ENCODE measurements at regions not wholly inside any gene's neighbourhood (a gene's known extent, or its start where the extent isn't known, plus 50 kb on each side); places are given as distances from the start of the nearest gene placed in this dataset.

DNA sequence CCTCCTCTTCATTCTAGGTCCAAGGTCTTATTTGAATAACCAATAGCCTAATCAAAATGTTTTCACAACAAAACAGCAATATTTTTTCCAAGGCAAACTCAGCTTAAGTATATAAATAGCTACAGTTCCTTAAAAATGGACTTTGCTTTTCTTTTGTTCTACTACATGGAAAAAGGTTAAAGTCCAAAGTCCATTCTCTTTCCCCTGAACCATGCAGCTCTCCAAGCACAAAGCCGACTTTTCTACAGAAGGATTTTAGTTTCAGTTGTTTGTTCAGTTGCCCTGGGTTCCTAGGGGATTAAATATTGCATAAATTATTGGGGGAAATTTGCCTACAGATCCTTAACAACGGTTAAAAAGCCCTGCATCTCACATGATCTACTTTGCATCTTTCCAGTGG lies 677.0 kb upstream of the KLF4 start:
- Histone ChIP-seq H4K8ac (replicated peaks; ENCODE audit: insufficient read length, low read depth, low read length) (no peak overlapping the region), H2AFZ (ENCODE audit: low read length) (no peak overlapping the region), H2BK5ac (ENCODE audit: insufficient read length, low read length) (no peak overlapping the region), H3K56ac (ENCODE audit: insufficient read length, low read depth, low read length) (no peak overlapping the region), H3K14ac (ENCODE audit: insufficient read depth, low read length) (no peak overlapping the region), H3K27me3 (ENCODE audit: insufficient read depth, low read length) (no peaks in the 10 kb centered on the region), H3T11ph (ENCODE audit: low read length) (no peak overlapping the region), H3K4me1 (ENCODE audit: insufficient read depth, low read length) (no peaks in the 10 kb centered on the region), H3K9ac (ENCODE audit: extremely low read depth, insufficient read length, low read length) (no peak overlapping the region), H2BK12ac (ENCODE audit: insufficient read length, low read depth, low read length) (no peak overlapping the region), H3K4me2 (ENCODE audit: insufficient read depth, insufficient read length, low read length) (no peak overlapping the region), H4K20me1 (ENCODE audit: control insufficient read depth, insufficient read depth, insufficient read length) (no peaks in the 10 kb centered on the region), H3K18ac (ENCODE audit: insufficient read length, low read depth, low read length) (no peak overlapping the region), H3K23me2 (ENCODE audit: insufficient read length, low read depth, low read length, poor library complexity, severe bottlenecking) (no peaks in the 10 kb centered on the region), H2AK5ac (ENCODE audit: insufficient read length, low read length) (no peak overlapping the region), H4K91ac (ENCODE audit: insufficient read length, low read depth, low read length) (no peak overlapping the region), H3K23ac (ENCODE audit: insufficient read length, low read depth, low read length) (no peak overlapping the region), H2BK20ac (ENCODE audit: low read depth, low read length, poor library complexity, severe bottlenecking) (no peak overlapping the region), H3K4ac (ENCODE audit: low read depth, low read length) (no peak overlapping the region), H3K79me1 (ENCODE audit: insufficient read depth, low read depth, low read length, poor library complexity, severe bottlenecking) (no peaks in the 10 kb centered on the region), H3K27ac (ENCODE audit: insufficient read length, low read depth, low read length) (no peak overlapping the region), H3K9me3 (ENCODE audit: control insufficient read depth, low read depth, low read length) (no peaks in the 10 kb centered on the region), H3K79me2 (ENCODE audit: insufficient read depth, low read length) (no peaks in the 10 kb centered on the region), H4K5ac (ENCODE audit: insufficient read length, low read depth, low read length) (no peak overlapping the region), H2BK15ac (ENCODE audit: low read depth, low read length) (no peak overlapping the region), H2BK120ac (ENCODE audit: low read depth, low read length, poor library complexity, severe bottlenecking) (no peak overlapping the region)
- H3K4me3 Mint-ChIP-seq = no peak overlapping the region
- H3K4me1 Mint-ChIP-seq = peaks cover 11 to 14% of the 10 kb centered on the region in 2 experiments
- TF ChIP-seq, protein P1, sequence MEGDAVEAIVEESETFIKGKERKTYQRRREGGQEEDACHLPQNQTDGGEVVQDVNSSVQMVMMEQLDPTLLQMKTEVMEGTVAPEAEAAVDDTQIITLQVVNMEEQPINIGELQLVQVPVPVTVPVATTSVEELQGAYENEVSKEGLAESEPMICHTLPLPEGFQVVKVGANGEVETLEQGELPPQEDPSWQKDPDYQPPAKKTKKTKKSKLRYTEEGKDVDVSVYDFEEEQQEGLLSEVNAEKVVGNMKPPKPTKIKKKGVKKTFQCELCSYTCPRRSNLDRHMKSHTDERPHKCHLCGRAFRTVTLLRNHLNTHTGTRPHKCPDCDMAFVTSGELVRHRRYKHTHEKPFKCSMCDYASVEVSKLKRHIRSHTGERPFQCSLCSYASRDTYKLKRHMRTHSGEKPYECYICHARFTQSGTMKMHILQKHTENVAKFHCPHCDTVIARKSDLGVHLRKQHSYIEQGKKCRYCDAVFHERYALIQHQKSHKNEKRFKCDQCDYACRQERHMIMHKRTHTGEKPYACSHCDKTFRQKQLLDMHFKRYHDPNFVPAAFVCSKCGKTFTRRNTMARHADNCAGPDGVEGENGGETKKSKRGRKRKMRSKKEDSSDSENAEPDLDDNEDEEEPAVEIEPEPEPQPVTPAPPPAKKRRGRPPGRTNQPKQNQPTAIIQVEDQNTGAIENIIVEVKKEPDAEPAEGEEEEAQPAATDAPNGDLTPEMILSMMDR (conservative IDR thresholded peaks at IDR 0.05) = no peak
- H3K36me3 Mint-ChIP-seq (ENCODE audit: insufficient read depth in 1 of 3, low read depth in 3 of 3) = no peaks in the 10 kb centered on the region
- H3K27ac Mint-ChIP-seq = no peak overlapping the region
- peaks cover 4% of the 10 kb centered on the region; the same call in 1 of the 2 replicates for H3K27me3 Mint-ChIP-seq (ENCODE audit: low read depth)
- no CpG with 5 or more reads among the region's 2 CpGs for WGBS (ENCODE audit: extremely low coverage, insufficient read length, low lambda C conversion rate)
- no peaks in the 10 kb centered on the region for H3K9me3 Mint-ChIP-seq
- DNase-seq = no peak
